Sigmoid colon (tissue), 6 donors: ENCODE measurements at regions not wholly inside any gene's neighbourhood (a gene's known extent, or its start where the extent isn't known, plus 50 kb on each side); places are given as distances from the start of the nearest gene placed in this dataset.

Experiments
- DNase-seq: peaks from one replicate; pipeline ENCODE4 v3.0.0-alpha.2; 2019
- H3K27ac ChIP-seq, 4 donors: fragments of 200-600 bp; sonication (generic); one replicate each; pipeline ENCODE4 v1.5.1; 2016 to 2019; ENCODE audit warnings: mild to moderate bottlenecking in 1 of 4
- H3K27me3 ChIP-seq, 3 donors: fragments of 200-600 bp; sonication (generic); one replicate each; pipeline ENCODE4 v1.5.1; 2019; ENCODE audit warnings: mild to moderate bottlenecking in 1 of 3
- H3K36me3 ChIP-seq, 4 donors: fragments of 200-600 bp; sonication (generic); one replicate each; pipeline ENCODE4 v1.5.1; 2016 to 2019
- H3K4me1 ChIP-seq, 4 donors: fragments of 200-600 bp; sonication (generic); one replicate each; pipeline ENCODE4 v1.5.1; 2017 to 2019
- H3K4me3 ChIP-seq, 4 donors: fragments of 200-600 bp; sonication (generic); one replicate each; pipeline ENCODE4 v1.5.1; 2017 to 2019; ENCODE audit warnings: mild to moderate bottlenecking in 2 of 4, moderate library complexity in 1 of 4
- H3K9me3 ChIP-seq, 4 donors: fragments of 200-600 bp in 3 of 4; sonication (generic) in 3 of 4; one replicate each; pipeline versions ENCODE4 v1.5.1 to v1.6.1; 2013 to 2019
- CTCF ChIP-seq, 4 experiments: fragments of 450-650 bp in 3 of 4; fragments of 200-600 bp in 1 of 4; IDR thresholded peaks; one replicate each; pipeline ENCODE4 v1.5.1; 2016 to 2019; ENCODE audit warnings: antibody characterized with exemption in 4 of 4, mild to moderate bottlenecking in 3 of 4, moderate library complexity in 2 of 4
- EP300 ChIP-seq, 4 donors: sonication (generic); formaldehyde crosslinking; IDR thresholded peaks; one replicate each; pipeline ENCODE4 v1.6.1; 2017; ENCODE audit warnings: antibody characterized with exemption in 4 of 4
- POLR2A ChIP-seq, 2 donors: fragments of 450-650 bp; IDR thresholded peaks; one replicate each; pipeline ENCODE4 v1.6.1; 2016; ENCODE audit warnings: antibody characterized with exemption in 2 of 2, mild to moderate bottlenecking in 2 of 2, moderate library complexity in 2 of 2
- POLR2AphosphoS5 ChIP-seq, 4 donors: sonication (generic); formaldehyde crosslinking; IDR thresholded peaks; one replicate each; pipeline ENCODE4 v1.6.1; 2017; ENCODE audit warnings: antibody characterized with exemption in 4 of 4
- WGBS, 2 donors: extraction: QIAGEN DNeasy Blood & Tissue Kit; methylation state at CpG; one replicate each; pipeline ENCODE4 v1.1.7; 2013; 5-methylcytosine and 5-hydroxymethylcytosine counted together
- intact Hi-C: fragments of 100-400 bp; cut with DNase I; formaldehyde crosslinking; loops from one replicate; pipeline ENCODE4 v1.15.1; 2023
- donor health status: healthy with polysubstance abuse.
- donor health status: healthy.

DNA sequence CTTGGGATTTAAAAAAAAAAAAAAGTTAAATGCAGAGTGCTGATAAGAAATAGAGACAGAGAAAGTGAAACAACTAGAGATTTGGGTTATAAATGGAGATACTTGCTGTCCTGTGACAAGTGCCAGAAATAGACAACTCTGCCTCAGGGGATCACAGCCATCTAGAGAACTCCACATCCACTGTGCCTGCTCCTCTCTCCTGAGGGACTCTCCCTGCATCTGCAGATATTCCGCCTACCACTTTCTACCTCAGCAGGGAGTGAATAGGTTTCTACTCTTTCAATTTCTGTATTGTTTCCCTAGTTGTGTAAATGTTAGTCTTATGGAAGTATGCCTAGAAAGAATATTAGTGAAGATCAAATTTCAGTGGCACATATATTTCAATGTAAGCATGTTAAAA is 307.2 kb downstream of the HTR1A start:
- 74 to 77% methylated on average over 1 of the region's 1 CpG for WGBS, 2 donors
- DNase-seq = no peak
- TF ChIP-seq POLR2A (IDR thresholded peaks at IDR 0.05) (no peak), POLR2AphosphoS5 (IDR thresholded peaks at IDR 0.05) (no peak), CTCF (IDR thresholded peaks at IDR 0.05) (no peak), EP300 (IDR thresholded peaks at IDR 0.05) (no peak)
- Histone ChIP-seq H3K27me3 (no peaks in the 10 kb centered on the region), H3K27ac (no peak overlapping the region), H3K9me3 (no peaks in the 10 kb centered on the region), H3K4me3 (no peak overlapping the region), H3K4me1 (no peaks in the 10 kb centered on the region), H3K36me3 (no peaks in the 10 kb centered on the region)
- intact Hi-C loops = no loop called here

DNA sequence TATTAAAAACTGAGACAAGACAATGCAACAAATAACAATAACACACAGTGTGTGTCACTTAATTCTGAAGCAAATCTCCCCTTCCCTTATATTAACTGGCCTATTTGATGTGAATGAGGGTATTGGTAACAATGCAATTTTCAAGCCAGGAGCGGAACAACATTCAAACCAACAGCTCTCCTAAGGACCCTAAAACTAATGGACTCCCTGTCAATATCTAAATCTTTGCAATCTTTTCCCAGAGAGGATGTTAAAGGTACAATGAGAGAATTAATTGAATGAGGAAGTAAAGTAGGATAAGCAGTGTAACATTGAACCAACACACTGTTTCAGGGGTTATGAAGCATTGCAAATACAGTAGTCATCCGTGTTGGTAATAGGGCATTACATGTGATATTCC is 311.7 kb downstream of the HTR1A start:
- WGBS, 2 donors = 85 to 90% methylated on average over 2 of the region's 2 CpGs

GRCh38 chr5:63648376-63648775 is 313.9 kb downstream of the HTR1A start:
- Histone ChIP-seq H3K27me3 (no peaks in the 10 kb centered on the region), H3K9me3 (no peaks in the 10 kb centered on the region), H3K4me3 (no peak overlapping the region), H3K27ac (no peak overlapping the region), H3K36me3 (no peaks in the 10 kb centered on the region), H3K4me1 (no peaks in the 10 kb centered on the region)
- TF ChIP-seq EP300 (IDR thresholded peaks at IDR 0.05) (no peak), POLR2AphosphoS5 (IDR thresholded peaks at IDR 0.05) (no peak), CTCF (IDR thresholded peaks at IDR 0.05) (no peak), POLR2A (IDR thresholded peaks at IDR 0.05) (no peak)
- DNase-seq = no peak
- intact Hi-C loops = no loop called here

More for the DNA sequence above, 311.7 kb downstream of the HTR1A start:
- no peaks in the 10 kb centered on the region for H3K27me3 ChIP-seq
- no peaks in the 10 kb centered on the region for H3K36me3 ChIP-seq
- no peaks in the 10 kb centered on the region for H3K4me1 ChIP-seq
- intact Hi-C loops = no loop called here
- H3K27ac ChIP-seq = no peak overlapping the region
- no peak overlapping the region for H3K4me3 ChIP-seq
- DNase-seq = no peak
- H3K9me3 ChIP-seq = no peaks in the 10 kb centered on the region
- no peak for TF ChIP-seq POLR2A (IDR thresholded peaks at IDR 0.05)
- no peak for TF ChIP-seq CTCF (IDR thresholded peaks at IDR 0.05)
- TF ChIP-seq EP300 (IDR thresholded peaks at IDR 0.05) = no peak
- no peak for TF ChIP-seq POLR2AphosphoS5 (IDR thresholded peaks at IDR 0.05)

GRCh38 chr5:63629951-63630630 is 332.2 kb downstream of the HTR1A start:
- Histone ChIP-seq H3K36me3 (no peaks in the 10 kb centered on the region), H3K4me3 (no peak overlapping the region), H3K27ac (no peak overlapping the region), H3K27me3 (no peaks in the 10 kb centered on the region), H3K9me3 (no peaks in the 10 kb centered on the region), H3K4me1 (no peaks in the 10 kb centered on the region)
- intact Hi-C loops = no loop called here
- no peak for DNase-seq
- whole genome bisulfite sequencing, 2 donors = 86 to 93% methylated on average over 4 of the region's 4 CpGs
- no peak for TF ChIP-seq POLR2A (IDR thresholded peaks at IDR 0.05)
- no peak for TF ChIP-seq EP300 (IDR thresholded peaks at IDR 0.05)
- no peak for TF ChIP-seq POLR2AphosphoS5 (IDR thresholded peaks at IDR 0.05)
- TF ChIP-seq CTCF (IDR thresholded peaks at IDR 0.05) = no peak

GRCh38 chr5:63613442-63613841 is 348.8 kb downstream of the HTR1A start:
- no peak overlapping the region for H3K27ac ChIP-seq
- TF ChIP-seq POLR2A (IDR thresholded peaks at IDR 0.05) (no peak), EP300 (IDR thresholded peaks at IDR 0.05) (no peak), CTCF (IDR thresholded peaks at IDR 0.05) (no peak), POLR2AphosphoS5 (IDR thresholded peaks at IDR 0.05) (no peak)

More at GRCh38 chr5:63613442-63613841, 348.8 kb downstream of the HTR1A start:
- Histone ChIP-seq H3K4me1 (no peaks in the 10 kb centered on the region), H3K36me3 (no peaks in the 10 kb centered on the region), H3K4me3 (no peak overlapping the region), H3K9me3 (peaks cover 0 to 3% (median 0%) of the 10 kb centered on the region in 4 donors), H3K27me3 (no peaks in the 10 kb centered on the region)
- intact Hi-C loops = no loop called here
- WGBS, 2 donors = 94 to 95% methylated on average over 3 of the region's 3 CpGs
- no peak for DNase-seq
